GM21515 (cell line): ENCODE measurements at regions not wholly inside any gene's neighbourhood (a gene's known extent, or its start where the extent isn't known, plus 50 kb on each side); places are given as distances from the start of the nearest gene placed in this dataset.
A peak's percentile ranks its signal among the peaks of the same experiment; 100 is the strongest.
"Not testable (repeated sequence)": the region's sequence is repeated elsewhere in the genome, so short reads cannot be mapped to it uniquely, and the experiment has no call there.

Experiments used
- ATAC-seq: cut with Tn5 transposase; IDR thresholded peaks from one replicate; pipeline ENCODE4 v1.9.1; 2021; ENCODE audit not compliant: unreplicated experiment

DNA sequence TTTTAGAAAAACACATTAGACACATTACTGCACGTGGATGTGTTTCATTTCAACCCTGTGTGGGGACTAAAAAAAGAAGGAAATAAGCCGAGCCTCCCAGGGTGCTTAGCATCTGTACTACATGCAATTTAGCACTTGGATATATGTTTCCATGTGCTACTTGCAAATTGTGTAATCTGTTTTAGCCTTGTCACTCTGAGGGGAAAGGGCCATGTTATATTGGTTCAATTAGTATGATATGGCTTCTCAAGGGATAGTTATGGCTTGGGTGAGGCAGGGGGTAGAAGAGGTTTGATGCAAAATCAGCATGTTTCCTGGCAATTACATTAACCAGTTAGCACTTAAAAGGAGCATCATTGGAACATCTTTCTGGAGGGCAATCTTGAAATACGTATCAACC is 353.5 kb upstream of the GOT2 start:
- ATAC-seq: no peak

DNA sequence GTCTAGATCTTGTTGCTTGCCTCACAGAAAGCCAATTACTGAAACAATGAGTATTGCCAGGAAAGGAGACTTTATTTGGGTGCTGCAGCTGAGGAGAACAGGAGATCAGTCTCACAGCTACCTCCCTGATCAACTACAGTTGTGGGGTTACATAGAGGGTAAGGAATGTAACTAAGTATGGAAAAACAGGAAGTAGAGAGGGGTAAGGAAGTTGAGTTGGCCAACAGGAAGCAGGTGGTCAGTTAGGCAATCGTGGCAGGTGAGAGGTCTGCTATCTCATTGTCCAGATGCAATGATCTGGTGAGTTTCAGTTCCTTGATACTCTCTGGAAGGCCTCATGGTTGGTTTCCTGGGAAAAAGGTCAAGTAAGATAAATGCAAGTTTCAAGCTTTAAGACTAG is 333.1 kb upstream of the GOT2 start:
- no peak for ATAC-seq

DNA sequence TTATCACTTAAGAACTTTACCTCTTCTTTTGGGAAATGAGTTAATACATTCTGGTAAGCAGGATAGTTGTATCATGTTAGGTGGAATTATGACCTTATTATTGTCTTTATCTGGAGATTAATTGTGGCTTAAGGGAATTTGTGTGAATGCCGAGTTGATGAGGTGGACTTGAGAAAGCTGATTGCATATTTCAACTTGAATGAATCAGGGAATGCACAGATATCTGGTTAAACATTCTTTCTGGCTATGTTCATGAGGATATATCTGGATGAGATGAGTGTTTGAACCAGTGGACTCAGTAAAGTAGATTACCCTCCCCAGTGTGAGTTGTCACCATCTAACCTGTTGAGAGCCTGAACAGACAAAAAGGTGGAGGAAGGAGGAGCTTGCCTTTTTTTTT is 326.1 kb upstream of the GOT2 start:
- no peak for ATAC-seq

DNA sequence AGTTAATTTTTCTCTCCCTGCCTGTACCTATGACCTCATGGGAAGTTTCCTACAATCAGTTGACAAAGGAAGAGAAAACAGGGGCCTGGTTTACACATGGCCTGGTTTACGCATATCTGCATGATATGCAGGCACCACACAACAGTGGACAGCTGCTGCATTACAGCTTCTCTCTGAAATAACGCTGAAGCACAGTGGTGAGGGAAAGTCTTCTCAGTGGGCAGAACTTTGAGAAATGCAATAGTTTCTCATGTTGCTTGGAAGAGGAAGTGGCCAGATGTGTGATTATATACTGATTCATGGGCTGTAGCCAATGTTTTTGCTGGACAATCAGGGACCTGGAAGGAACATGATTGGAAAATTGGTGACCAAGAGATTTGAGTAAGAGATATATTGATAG is 324.1 kb upstream of the GOT2 start:
- ATAC-seq: no peak

DNA sequence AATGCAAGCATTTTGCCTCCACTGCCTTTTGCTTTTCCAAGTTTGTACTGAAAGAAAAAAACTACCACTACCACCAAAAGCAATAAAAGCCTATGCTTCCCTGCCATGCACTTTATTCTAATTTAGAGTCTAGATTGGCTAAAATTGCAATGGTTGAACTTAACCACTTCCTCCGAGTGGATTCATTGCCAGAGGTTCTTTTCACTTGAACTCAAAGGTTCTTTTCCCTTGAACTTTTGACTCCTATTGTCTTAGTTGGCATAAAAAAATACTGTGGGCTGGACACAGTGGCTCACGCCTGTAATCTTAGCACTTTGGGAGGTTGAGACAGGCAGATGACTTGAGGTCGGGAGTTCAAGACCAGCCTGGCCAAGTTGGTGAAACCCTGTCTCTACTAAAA is 319.8 kb upstream of the GOT2 start:
- no peak for ATAC-seq

DNA sequence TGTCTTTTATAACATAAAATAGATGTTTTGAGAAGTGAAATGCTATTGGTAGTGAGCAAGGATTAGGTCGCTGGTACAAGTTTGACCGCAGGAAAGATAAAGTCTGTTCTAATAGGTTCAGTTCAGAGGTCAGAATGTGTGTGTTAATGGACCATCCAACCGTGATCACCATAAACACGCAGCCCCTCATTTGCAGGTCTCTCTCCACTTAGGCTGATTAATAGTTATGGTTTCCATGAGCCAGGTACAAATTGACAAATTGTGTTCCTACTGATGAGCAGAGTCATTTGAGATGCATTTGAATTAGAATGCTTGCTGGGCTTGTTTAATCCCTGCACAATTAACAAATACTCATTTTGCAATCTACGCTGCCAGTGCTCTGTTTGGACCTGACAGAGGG is 318.1 kb upstream of the GOT2 start:
- ATAC-seq: no peak

DNA sequence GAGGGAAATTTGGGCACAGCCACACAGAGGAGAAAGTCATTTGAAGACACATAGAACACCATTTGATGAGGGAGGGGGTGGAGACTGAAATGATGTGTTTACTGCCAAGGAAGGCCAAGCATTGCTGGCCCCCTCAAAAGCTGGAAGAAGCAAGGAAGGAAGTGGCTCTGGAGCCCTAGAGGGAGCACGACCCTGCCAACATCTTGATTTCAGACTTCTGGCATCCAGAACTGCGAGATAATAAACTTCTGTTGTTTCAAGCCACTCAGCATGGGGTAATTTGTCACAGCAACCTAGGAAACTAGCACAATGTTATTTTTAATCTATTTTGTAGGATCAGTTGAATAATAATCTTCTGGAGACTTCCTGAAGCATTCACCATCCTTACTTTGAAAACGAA is 314.8 kb upstream of the GOT2 start:
- ATAC-seq: no peak

DNA sequence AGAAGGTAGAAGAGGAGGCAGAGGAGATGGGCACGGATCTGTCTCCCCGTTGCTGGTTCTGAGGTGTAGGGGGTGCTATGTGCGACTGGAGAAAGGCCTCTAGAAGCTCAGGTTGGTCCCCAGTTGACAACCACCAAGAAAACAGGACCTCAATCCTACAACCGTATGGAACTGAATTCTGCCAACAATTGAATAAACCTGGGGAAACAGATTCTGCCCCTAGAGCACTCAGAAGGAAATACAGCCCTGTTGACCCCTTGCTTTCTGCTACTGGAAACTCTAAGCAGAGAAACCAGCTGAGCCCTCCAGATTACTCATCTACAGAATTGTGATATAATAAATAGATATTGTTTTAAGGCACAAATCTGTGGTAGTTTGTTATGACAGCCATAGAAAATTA is 313.0 kb upstream of the GOT2 start:
- no peak for ATAC-seq

DNA sequence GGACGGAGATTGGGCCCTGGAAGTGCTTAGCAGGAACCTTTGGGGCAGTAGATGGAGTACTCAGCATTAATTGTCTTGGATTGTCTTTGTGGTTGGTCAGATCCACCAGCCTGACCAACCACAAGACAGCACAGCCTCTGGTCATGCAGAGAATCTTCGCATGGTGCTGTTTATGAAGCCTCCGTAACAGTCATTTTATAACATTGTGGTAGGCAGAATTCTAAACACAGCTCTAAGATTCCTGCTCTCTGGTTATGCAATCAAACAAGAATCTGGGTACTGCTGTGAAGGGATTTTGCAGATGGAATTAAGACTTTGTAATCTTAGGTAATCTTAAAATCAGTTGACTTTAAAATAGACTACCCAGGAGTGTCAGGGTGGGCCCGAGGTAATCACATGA is 312.2 kb upstream of the GOT2 start:
- ATAC-seq: no peak

DNA sequence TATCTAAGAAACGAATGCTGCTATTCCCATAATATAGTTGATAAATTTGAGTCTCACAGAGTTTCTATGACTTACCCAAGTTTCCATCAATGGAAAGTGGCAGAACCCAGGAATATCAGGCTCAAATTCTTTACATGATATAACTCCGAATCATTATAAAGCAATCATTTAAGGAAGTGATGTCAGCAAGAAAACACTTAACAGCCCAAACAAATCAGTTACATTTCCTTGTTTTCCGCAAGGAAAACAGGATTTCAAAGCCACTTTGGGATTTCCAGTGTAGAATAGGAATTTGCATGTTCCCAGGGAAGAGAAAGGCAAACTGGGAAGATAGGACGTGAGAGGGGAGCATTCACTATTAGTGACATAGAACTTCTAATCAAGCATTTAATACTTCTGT is 311.4 kb upstream of the GOT2 start:
- no peak for ATAC-seq

DNA sequence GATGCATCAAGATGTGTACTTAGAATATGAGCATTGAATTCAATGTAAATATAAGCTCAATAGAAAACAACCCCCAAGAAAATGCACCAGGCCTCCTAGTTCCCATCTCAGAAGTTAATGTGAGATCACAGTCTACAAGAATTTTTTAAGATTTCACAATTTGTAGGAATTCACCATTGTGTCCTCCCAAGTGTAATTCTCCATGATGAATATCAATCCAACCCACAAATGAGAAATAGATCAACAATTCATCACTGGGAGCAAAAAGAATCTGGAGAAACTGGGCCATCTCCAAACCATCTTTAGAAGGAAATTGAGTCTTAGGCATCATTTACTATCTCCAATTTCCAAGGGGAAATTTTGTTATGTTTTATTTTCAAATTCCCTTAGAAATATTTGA is 310.5 kb upstream of the GOT2 start:
- no peak for ATAC-seq

DNA sequence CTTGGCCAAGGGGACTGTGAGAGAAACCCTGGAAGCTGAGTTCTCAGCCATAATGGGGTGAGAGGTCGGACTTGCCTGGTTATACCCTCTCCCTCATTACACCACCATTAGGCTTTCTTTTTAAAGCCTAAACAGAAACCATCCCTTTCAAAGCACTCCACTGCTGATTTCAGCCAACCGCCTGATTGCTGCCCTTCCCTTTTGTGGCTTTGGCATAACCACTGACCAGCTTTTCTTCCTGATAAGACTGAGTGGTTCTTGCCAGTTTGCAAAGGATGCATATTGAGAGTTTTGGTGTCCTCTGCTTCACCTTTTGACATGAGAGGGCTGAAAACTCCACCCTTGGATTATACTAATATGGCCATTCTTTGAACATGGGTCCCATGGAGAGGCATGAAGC is 308.2 kb upstream of the GOT2 start:
- no peak for ATAC-seq

DNA sequence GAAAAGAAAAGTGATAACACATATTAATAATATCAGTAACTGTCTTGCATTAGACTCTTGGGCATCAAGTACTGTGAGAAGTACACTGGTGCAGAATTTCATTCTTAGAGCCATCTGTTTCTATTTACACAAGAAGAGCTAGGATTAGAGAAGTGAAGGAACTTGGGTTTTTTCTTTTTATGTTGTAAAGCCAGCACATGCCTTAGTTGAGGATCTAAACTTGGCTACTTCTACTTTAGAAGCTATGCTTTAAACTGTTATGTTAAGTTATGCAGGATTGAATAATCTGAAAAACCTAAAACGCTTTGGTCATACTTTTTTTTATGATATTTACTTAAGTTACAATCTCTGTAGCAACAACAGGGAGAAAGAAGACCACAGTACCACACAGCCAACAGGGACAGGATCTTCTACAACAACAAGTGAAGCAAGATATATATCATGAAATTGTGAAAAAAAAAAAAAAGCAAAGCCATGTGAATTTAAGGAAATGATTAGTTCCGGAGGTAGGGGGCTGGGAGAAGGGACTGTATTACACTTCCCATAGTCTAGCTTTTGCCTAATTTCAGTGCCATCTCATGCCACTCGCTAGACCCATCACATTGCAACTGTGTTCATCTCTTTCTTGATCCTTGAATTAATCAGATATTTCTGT is 305.1 kb upstream of the GOT2 start:
- no peak for ATAC-seq

DNA sequence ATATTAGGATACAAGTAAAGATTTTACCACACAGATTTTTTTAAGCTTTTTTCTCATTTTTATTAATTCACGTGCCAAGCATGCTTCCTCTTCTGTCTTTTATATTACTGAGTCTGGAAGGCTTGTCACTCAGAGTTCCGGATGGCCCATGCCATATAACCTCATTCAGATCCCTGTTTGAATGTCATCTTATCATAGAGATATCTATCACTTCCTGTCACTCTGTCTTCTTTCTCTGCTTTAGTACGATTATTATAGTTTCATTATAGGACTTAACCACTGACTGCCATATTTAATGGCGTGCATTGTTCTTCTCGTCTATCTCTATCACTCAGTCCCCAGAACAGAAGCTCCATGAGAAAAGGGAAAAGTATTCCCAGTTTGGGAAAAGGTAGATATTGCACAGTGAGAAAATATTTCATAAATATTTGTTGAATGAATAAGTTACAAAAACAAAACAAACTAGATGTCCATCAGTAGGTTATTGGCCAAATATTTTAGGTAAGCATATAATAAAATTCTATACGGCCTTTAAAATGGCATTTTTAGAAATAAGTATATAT is 296.9 kb upstream of the GOT2 start:
- no peak for ATAC-seq

DNA sequence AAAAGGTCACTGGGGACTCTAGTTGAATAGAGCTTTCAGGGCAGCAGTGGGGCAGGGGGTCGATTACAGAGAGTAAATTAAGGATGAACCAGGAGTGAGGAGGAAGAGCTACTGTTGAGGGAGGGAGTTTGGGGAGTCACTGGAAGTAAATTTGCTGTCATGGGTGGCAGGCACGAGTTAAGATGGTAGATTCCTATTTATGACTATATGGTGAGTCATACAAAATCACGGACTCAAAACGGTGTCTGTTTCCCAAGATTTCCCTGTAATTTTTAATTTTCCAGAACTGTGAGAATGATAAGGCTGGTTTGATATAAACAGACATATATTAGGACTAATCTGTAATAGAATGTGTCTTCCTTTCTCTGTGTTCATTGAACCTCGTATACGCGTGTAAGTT is 287.6 kb upstream of the GOT2 start:
- no peak for ATAC-seq

DNA sequence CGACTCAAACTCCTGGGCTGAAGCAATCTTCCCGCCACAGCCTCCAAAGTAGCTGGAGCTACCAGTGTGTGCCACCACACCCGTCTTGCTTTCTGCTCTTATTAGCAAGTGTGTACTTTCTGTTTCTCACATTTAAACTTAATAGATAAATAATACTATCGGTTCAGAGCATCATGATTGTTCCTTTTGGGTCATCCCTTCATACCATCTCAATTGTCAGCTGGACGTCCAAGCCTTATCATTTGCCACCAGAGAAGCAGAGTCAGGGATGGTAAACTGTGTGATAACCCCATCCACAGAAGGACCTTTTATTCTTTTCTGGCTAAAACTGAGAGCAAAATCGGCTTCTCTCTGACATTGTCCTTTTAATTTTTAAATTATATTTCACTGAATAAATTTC is 279.8 kb upstream of the GOT2 start:
- ATAC-seq: no peak

DNA sequence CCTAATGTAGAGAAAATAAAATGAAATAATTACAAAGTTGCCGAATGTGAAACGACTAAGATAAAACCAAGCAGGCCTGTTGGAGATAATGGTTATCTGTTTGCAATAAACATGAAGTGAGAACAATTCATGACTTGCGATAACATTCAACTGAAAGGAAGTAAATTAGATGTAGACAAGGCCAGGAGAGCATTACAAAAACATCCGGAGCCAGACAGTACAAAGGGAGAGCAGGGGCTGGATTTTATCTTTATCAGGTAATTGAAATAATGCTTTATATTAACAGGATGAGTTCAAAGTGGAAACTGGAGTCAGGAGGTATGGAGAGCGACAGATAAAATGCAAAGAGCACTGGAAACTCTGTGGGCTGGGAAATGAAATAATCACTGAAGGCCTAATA is 265.6 kb upstream of the GOT2 start:
- ATAC-seq: no peak

DNA sequence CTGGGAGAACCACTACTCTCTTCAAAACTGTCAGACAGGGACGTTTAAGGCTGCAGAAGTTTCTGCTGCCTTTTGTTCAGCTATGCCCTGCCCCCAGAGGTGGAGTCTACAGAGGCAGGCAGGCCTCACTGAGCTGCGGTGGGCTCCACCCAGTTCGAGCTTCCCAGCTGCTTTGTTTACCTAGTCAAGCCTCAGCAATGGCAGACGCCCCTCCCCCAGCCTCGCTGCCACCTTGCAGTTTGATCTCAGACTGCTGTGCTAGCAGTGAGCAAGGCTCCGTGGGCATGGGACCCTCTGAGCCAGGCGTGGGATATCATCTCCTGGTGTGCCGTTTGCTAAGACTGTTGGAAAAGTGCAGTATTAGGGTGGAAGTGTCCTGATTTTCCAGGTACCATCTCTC is 258.6 kb upstream of the GOT2 start:
- not testable (repeated sequence) for ATAC-seq

DNA sequence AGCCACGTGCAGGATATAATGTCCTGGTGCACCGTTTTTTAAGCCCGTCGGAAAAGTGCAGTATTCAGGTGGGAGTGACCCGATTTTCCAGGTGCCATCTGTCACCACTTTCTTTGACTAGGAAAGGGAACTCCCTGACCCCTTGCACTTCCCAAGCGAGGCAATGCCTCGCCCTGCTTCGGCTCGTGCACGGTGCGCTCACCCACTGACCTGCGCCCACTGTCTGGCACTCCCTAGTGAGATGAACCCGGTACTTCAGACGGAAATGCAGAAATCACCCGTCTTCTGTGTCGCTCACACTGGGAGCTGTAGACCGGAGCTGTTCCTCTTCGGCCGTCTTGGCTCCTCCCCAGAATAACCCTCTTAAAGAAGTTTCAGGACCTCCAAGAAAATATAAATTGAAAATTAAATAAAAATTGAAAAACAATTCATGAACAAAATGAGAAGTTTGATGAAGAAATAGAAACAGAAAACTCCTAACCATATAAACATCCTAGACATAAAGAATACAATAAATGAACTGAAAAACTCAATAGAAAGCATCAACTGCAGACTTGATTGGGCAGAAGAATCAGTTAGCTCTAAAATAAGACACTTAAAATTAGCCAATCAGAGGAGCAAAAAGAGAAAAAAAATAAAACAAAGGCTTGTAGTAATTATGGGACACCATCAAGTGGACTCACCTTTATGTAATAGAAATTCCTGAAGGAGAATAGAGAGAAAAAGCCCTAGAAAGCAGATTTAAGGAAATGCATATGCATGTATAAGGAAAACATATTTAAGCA is 249.3 kb upstream of the GOT2 start:
- not testable (repeated sequence) for ATAC-seq

DNA sequence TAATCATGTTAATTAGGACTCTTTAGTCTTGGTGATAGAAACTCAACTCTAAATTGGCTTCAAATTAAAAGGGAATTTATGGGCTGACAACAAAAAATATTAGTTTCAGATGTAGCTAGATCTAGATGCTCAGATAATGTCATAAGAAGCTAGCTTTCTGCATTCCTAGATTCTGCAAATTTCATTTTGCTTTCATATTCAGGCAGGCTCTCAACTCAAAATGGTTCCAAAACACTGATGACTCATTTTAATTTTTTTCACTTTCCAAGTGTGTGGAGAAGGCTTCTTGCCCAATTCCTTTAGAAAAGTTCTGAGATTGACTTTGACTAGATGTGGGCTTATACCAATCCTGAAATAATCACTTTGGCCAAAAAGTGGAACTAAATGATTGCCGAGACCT is 236.7 kb upstream of the GOT2 start:
- ATAC-seq: peak; percentile 78

DNA sequence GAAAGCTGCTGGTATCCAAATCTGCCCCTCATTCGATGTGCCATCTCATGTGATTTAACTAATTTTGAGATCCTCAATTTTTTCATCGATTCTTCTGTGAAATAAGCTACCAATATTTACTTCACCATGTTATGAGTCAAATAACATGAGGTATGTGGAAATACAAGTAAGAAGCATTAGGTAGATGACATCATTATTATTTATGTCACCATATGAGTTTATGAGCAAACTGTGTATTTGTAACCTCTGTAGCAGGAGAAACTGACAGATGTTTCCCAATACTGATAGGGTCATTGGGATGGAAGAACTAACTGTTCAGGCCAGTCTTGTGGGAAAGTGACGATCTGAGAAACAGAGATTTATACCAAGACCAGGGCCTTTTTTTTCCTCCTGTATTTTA is 229.4 kb upstream of the GOT2 start:
- ATAC-seq: no peak

DNA sequence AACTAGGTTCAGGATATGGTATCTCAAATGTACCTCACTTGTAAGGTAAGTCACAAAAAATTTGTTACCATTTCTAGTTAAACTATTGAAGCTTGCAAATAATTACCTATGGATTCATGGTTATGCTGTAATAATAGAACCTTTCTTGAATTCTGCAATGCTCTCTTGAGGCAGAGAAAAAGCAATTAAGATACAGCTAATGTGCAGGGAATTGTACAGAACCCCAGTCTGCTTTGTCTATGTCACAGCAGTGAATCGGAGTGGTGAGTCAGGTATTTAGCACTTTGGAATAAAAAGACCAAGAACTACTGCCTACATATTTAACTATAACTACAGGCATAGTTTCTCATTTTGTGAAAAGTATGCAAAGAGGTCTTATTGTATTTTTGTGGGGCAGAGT is 228.7 kb upstream of the GOT2 start:
- no peak for ATAC-seq

DNA sequence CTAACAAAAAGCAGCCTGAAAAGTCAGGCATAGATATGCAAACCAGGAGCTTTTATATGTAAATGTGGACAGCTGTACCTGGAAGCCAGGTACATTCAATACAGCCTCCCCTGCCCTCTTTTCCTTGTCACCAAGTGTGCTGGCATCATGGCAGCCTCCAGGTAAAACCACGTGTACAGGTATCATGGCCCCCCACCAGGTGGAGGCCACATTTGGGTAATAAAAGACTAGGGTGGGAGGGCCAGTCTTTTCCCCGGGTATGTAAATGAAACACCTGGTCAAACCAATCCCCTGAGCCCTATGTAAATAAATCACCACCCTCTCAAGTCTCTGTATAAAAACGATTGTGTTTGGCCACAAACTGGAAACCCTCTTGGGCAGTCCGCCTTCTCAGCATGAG is 226.4 kb upstream of the GOT2 start:
- ATAC-seq: no peak
